ENCODE measurements at regions not wholly inside any gene's neighbourhood (a gene's known extent, or its start where the extent isn't known, plus 50 kb on each side); places are given as distances from the start of the nearest gene placed in this dataset.

DNA sequence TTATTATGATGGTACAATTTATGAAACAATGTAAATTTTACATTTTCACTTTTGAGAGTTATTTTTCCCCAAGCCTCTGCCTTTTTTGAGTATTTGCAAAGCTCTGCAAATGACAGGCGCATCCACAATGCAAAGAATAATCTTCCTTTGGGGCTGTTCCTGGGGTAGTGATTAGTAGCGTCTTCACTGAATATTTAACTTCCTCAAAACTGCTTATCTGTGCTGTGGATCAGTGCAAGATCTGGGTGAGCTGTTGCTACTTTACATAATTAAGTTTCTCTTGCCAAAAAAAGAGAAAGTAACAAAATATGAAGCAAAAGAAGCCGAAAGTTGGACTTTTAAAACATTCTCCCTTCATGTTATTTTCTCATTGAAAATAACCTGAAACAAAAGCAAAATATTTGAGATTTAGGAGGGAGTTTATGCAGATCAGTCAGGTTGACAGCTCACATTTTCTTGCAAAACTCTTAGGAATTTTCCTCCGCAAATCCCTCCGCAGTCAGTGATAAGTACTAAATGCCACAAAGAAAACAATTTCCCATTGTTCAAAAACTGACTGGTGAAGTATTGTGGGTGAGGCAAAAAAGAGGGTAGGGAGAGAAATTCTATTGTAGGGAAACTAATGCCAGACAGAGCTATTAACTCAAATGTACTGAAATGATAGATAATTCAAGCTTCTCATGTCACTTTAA, 276.4 kb upstream of the B3GALT2 start:
- TF ChIP-seq, protein P1, sequence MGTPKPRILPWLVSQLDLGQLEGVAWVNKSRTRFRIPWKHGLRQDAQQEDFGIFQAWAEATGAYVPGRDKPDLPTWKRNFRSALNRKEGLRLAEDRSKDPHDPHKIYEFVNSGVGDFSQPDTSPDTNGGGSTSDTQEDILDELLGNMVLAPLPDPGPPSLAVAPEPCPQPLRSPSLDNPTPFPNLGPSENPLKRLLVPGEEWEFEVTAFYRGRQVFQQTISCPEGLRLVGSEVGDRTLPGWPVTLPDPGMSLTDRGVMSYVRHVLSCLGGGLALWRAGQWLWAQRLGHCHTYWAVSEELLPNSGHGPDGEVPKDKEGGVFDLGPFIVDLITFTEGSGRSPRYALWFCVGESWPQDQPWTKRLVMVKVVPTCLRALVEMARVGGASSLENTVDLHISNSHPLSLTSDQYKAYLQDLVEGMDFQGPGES (IDR thresholded peaks at IDR 0.05) = no peak
- TF ChIP-seq CTCF (IDR thresholded peaks at IDR 0.05 in 2 of 3, conservative IDR thresholded peaks at IDR 0.05 in 1 of 3; ENCODE audit: control insufficient read depth in 2 of 3, extremely low read depth in 1 of 3, insufficient read depth in 1 of 3, low read depth in 3 of 3, low read length in 3 of 3) = no peak
- no peak for TF ChIP-seq TCF7 (IDR thresholded peaks at IDR 0.05; ENCODE audit: borderline replicate concordance)
- no peak for TF ChIP-seq HDAC2 (IDR thresholded peaks at IDR 0.05)
- no peak for TF ChIP-seq USF2 (IDR thresholded peaks at IDR 0.05; ENCODE audit: borderline replicate concordance, low read depth, low read length)
- no peak for TF ChIP-seq CHD4 (IDR thresholded peaks at IDR 0.05)
